H1 (cell line): ENCODE measurements at regions not wholly inside any gene's neighbourhood (a gene's known extent, or its start where the extent isn't known, plus 50 kb on each side); places are given as distances from the start of the nearest gene placed in this dataset.

Experiments used
- CTCF ChIA-PET: fragments of 300-600 bp; sonication (Branson Sonifier 250); formaldehyde crosslinking; loops from one replicate; lab custom pipeline; 2021; ENCODE audit not compliant: partially characterized antibody; lab: Charles Lee
- POLR2A ChIA-PET: fragments of 300-600 bp; sonication (Branson Sonifier 250); formaldehyde crosslinking; loops from one replicate; lab custom pipeline; 2021; ENCODE audit warnings: inconsistent platforms; ENCODE audit not compliant: partially characterized antibody; lab: Charles Lee
- DNase-seq, 2 experiments: peaks; one replicate each; pipeline versions ENCODE4 v3.0.0 to v3.0.0-alpha.2; 2010 to 2022; ENCODE audit warnings: low spot score in 2 of 2, low read depth in 1 of 2, mixed read lengths in 1 of 2
- FAIRE-seq: peaks from 2 replicates; lab custom pipeline; 2011; peaks lifted over from hg19 to GRCh38; lab: Jason Lieb, UNC
- H2AFZ ChIP-seq: 2 replicates; pipeline ENCODE4 v1.8.1; 2012; ENCODE audit warnings: low read length, inconsistent platforms
- H2AK5ac ChIP-seq: 2 replicates; pipeline ENCODE4 v1.6.1; 2013; ENCODE audit warnings: low read depth, low read length
- H2BK120ac ChIP-seq: replicated peaks from 2 replicates; pipeline ENCODE3; 2013; ENCODE audit warnings: low read depth, low read length, inconsistent platforms
- H2BK12ac ChIP-seq: 2 replicates; pipeline ENCODE4 v1.6.1; 2013; ENCODE audit warnings: low read depth, low read length
- H2BK15ac ChIP-seq: 2 replicates; pipeline ENCODE4 v1.6.1; 2013; ENCODE audit warnings: low read length
- H2BK20ac ChIP-seq: 2 replicates; pipeline ENCODE4 v1.6.1; 2013; ENCODE audit warnings: low read length
- H2BK5ac ChIP-seq: 2 replicates; pipeline ENCODE4 v1.6.1; 2013; ENCODE audit warnings: low read depth, low read length
- H3K14ac ChIP-seq: 2 replicates; pipeline ENCODE4 v1.6.1; 2013; ENCODE audit warnings: inconsistent platforms; ENCODE audit not compliant: insufficient read length
- H3K18ac ChIP-seq: 2 replicates; pipeline ENCODE4 v1.6.1; 2013; ENCODE audit warnings: low read length; ENCODE audit errors: extremely low read depth
- H3K23ac ChIP-seq: 2 replicates; pipeline ENCODE4 v1.6.1; 2013; ENCODE audit warnings: inconsistent platforms; ENCODE audit not compliant: insufficient read length
- H3K23me2 ChIP-seq: 2 replicates; pipeline ENCODE4 v1.6.1; 2013; ENCODE audit warnings: low read depth, low read length
- H3K27ac ChIP-seq: 2 replicates; pipeline ENCODE4 v1.6.1; 2011; ENCODE audit warnings: low read depth, low read length, inconsistent platforms
- H3K27me3 ChIP-seq, 4 experiments: replicated peaks in 1 of 4; 1 replicate in 1 of 4; 2 replicates in 3 of 4; pipeline versions ENCODE4 v1.6.1 to v1.8.1; 2011 to 2013; ENCODE audit warnings: low read length in 3 of 4, mild to moderate bottlenecking in 3 of 4, inconsistent platforms in 2 of 4, mixed read lengths in 2 of 4, moderate library complexity in 1 of 4; ENCODE audit not compliant: control insufficient read depth in 3 of 4, insufficient read depth in 3 of 4; ENCODE audit errors: extremely low read depth in 1 of 4
- H3K36me3 ChIP-seq, 4 experiments: 2 replicates each; pipeline versions ENCODE4 v1.6.1 to v1.8.1; 2011 to 2013; ENCODE audit warnings: mild to moderate bottlenecking in 4 of 4, low read length in 3 of 4, moderate library complexity in 2 of 4, control low read depth in 1 of 4, inconsistent platforms in 1 of 4; ENCODE audit not compliant: insufficient read depth in 4 of 4, control insufficient read depth in 2 of 4
- H3K4ac ChIP-seq: replicated peaks from 2 replicates; pipeline ENCODE3; 2013; ENCODE audit warnings: low read length, low read depth, mixed read lengths, inconsistent platforms; ENCODE audit not compliant: insufficient read length
- H3K4me1 ChIP-seq, 4 experiments: replicated peaks in 1 of 4; 1 replicate in 1 of 4; 2 replicates in 3 of 4; pipeline versions ENCODE4 v1.6.1 to v1.8.1; 2011 to 2013; ENCODE audit warnings: low read length in 3 of 4, inconsistent platforms in 2 of 4, mixed read lengths in 1 of 4; ENCODE audit not compliant: insufficient read depth in 4 of 4, control insufficient read depth in 3 of 4
- H3K4me2 ChIP-seq, 2 experiments: 2 replicates each; pipeline versions ENCODE4 v1.6.1 to v1.8.1; 2011 to 2013; ENCODE audit warnings: low read depth in 2 of 2, low read length in 2 of 2, control low read depth in 1 of 2, inconsistent platforms in 1 of 2, mild to moderate bottlenecking in 1 of 2; ENCODE audit not compliant: insufficient read depth in 1 of 2
- H3K4me3 ChIP-seq, 4 experiments: fragments of 200-600, 300-600 bp in 1 of 4; sonication (generic), shearing (Covaris generic), sonication (Bioruptor Twin) in 1 of 4; 2 replicates each; pipeline versions ENCODE4 v1.5.1 to v1.8.1; 2011 to 2016; ENCODE audit warnings: low read length in 4 of 4, low read depth in 3 of 4, control low read depth in 2 of 4, inconsistent platforms in 2 of 4, mild to moderate bottlenecking in 2 of 4, mixed read lengths in 1 of 4, moderate library complexity in 1 of 4; ENCODE audit not compliant: insufficient read depth in 2 of 4; ENCODE audit errors: extremely low read depth in 1 of 4
- H3K56ac ChIP-seq: replicated peaks from 2 replicates; pipeline ENCODE3; 2013; ENCODE audit warnings: low read depth, mild to moderate bottlenecking, mixed read lengths, low read length, inconsistent platforms; ENCODE audit not compliant: insufficient read length
- H3K79me1 ChIP-seq: 2 replicates; pipeline ENCODE4 v1.6.1; 2013; ENCODE audit warnings: low read depth, low read length, control low read depth
- H3K79me2 ChIP-seq, 2 experiments: 2 replicates each; pipeline versions ENCODE4 v1.6.1 to v1.8.1; 2012 to 2013; ENCODE audit warnings: low read length in 2 of 2, mild to moderate bottlenecking in 2 of 2, inconsistent platforms in 1 of 2; ENCODE audit not compliant: insufficient read depth in 2 of 2, control insufficient read depth in 1 of 2
- H3K9ac ChIP-seq, 4 experiments: replicated peaks in 1 of 4; 1 replicate in 1 of 4; 2 replicates in 3 of 4; pipeline versions ENCODE4 v1.6.1 to v1.8.1; 2011 to 2013; ENCODE audit warnings: low read depth in 3 of 4, low read length in 3 of 4, control low read depth in 2 of 4, mild to moderate bottlenecking in 2 of 4, moderate library complexity in 2 of 4, inconsistent platforms in 1 of 4; ENCODE audit errors: extremely low read depth in 1 of 4
- H3K9me3 ChIP-seq, 2 experiments: 2 replicates each; pipeline versions ENCODE4 v1.6.1 to v1.8.1; 2012 to 2013; ENCODE audit warnings: mild to moderate bottlenecking in 2 of 2, moderate library complexity in 2 of 2, control low read depth in 1 of 2, inconsistent platforms in 1 of 2, low read depth in 1 of 2, low read length in 1 of 2, mixed read lengths in 1 of 2; ENCODE audit not compliant: insufficient read depth in 2 of 2
- H4K20me1 ChIP-seq, 2 experiments: replicated peaks in 1 of 2; 2 replicates each; pipeline versions ENCODE3 to v1.8.1; 2011 to 2013; ENCODE audit warnings: inconsistent platforms in 2 of 2, low read length in 2 of 2, mild to moderate bottlenecking in 1 of 2; ENCODE audit not compliant: insufficient read depth in 2 of 2, control insufficient read depth in 1 of 2
- H4K5ac ChIP-seq: 2 replicates; pipeline ENCODE4 v1.6.1; 2013; ENCODE audit warnings: low read length, low read depth, mixed read lengths, inconsistent platforms; ENCODE audit not compliant: insufficient read length
- H4K8ac ChIP-seq: 2 replicates; pipeline ENCODE4 v1.8.0; 2013; ENCODE audit warnings: mild to moderate bottlenecking, moderate library complexity, low read length, inconsistent platforms; ENCODE audit not compliant: insufficient read depth; ENCODE audit errors: extremely low read depth
- H4K91ac ChIP-seq: replicated peaks from 2 replicates; pipeline ENCODE3; 2013; ENCODE audit warnings: low read length, mixed read lengths, inconsistent platforms; ENCODE audit not compliant: insufficient read length
- ASH2L ChIP-seq: fragments of 200-600, 300-600 bp; sonication (generic); IDR thresholded peaks from one replicate; pipeline ENCODE4 v1.7.1; 2017; ENCODE audit warnings: low read length
- BCL11A ChIP-seq, 2 experiments: IDR thresholded peaks; one replicate each; pipeline ENCODE4 v1.6.1; 2011; ENCODE audit warnings: low read depth in 2 of 2, low read length in 2 of 2, mild to moderate bottlenecking in 2 of 2
- CTBP2 ChIP-seq: IDR thresholded peaks from 2 replicates; pipeline ENCODE4 v1.7.0; 2011; ENCODE audit warnings: borderline replicate concordance, mild to moderate bottlenecking, moderate library complexity, mixed read lengths, low read length; ENCODE audit not compliant: insufficient read depth, insufficient read length
- EP300 ChIP-seq, 2 experiments: IDR thresholded peaks; 1 replicate in 1 of 2; 2 replicates in 1 of 2; pipeline ENCODE4 v1.6.1; 2011 to 2012; ENCODE audit warnings: low read depth in 2 of 2, low read length in 2 of 2, mild to moderate bottlenecking in 2 of 2, borderline replicate concordance in 1 of 2, inconsistent platforms in 1 of 2, moderate library complexity in 1 of 2
- GABPA ChIP-seq: IDR thresholded peaks from 2 replicates; pipeline ENCODE4 v1.6.1; 2011; ENCODE audit warnings: mild to moderate bottlenecking, low read length, moderate library complexity, borderline replicate concordance; ENCODE audit not compliant: insufficient read depth
- SP4 ChIP-seq: IDR thresholded peaks from 2 replicates; pipeline ENCODE4 v1.6.1; 2012; ENCODE audit warnings: low read length, inconsistent platforms
- TEAD4 ChIP-seq: IDR thresholded peaks from 2 replicates; pipeline ENCODE4 v1.6.1; 2012; ENCODE audit warnings: low read depth, low read length, inconsistent platforms, mixed read lengths
- WGBS, 2 experiments: shearing (Covaris generic) in 1 of 2; methylation state at CpG; one replicate each; pipeline versions ENCODE4 v1.1.6 to v1.1.7; 2013 to 2015; ENCODE audit warnings: low lambda C conversion rate in 2 of 2, mixed read lengths in 2 of 2, inconsistent platforms in 1 of 2, low coverage in 1 of 2, missing lambda C conversion rate in 1 of 2; ENCODE audit not compliant: insufficient replicate concordance in 2 of 2, insufficient coverage in 1 of 2, insufficient read length in 1 of 2; ENCODE audit errors: extremely low coverage in 1 of 2, missing lambda C conversion rate in 1 of 2; 5-methylcytosine and 5-hydroxymethylcytosine counted together

- no peak overlapping the region for H3K4me3 ChIP-seq
- no peak overlapping the region for H3K23ac ChIP-seq
- ChIA-PET CTCF (interaction anchor here (1.0 to 2.2 kb wide), 5 partner anchors 9 to 585 kb away, joined by 4 to 6 read pairs (median 4); no protein-coding TSS in a partner anchor), POLR2A (no interaction called here)
- H3K79me2 ChIP-seq: no peaks in the 10 kb centered on the region
- H2BK120ac ChIP-seq: no peak overlapping the region
- H4K91ac ChIP-seq: no peak overlapping the region
- no peak overlapping the region for H2AK5ac ChIP-seq
- no peak overlapping the region for H4K8ac ChIP-seq
- H3K18ac ChIP-seq: no peak overlapping the region
- H2AFZ ChIP-seq: no peak overlapping the region
- no peak overlapping the region for H4K5ac ChIP-seq
- H3K4me2 ChIP-seq: no peak overlapping the region
- no peak overlapping the region for H2BK15ac ChIP-seq
- no peak overlapping the region for H2BK12ac ChIP-seq
- H3K27ac ChIP-seq: no peak overlapping the region
- DNase-seq (no peak), FAIRE-seq (no peak)
- no peaks in the 10 kb centered on the region; a peak in 1 of 8 replicates for H3K36me3 ChIP-seq
- H4K20me1 ChIP-seq: no peaks in the 10 kb centered on the region
- no peaks in the 10 kb centered on the region; the same call in 1 of the 2 replicates for H3K23me2 ChIP-seq
- no peak overlapping the region for H3K14ac ChIP-seq
- no peak overlapping the region for H2BK5ac ChIP-seq
- no peak overlapping the region for H3K9ac ChIP-seq
- no peaks in the 10 kb centered on the region for H3K79me1 ChIP-seq
- no peak overlapping the region for H3K4ac ChIP-seq
- H3K27me3 ChIP-seq: no peaks in the 10 kb centered on the region
- H3K4me1 ChIP-seq: no peaks in the 10 kb centered on the region
- WGBS, 2 experiments: 88% methylated on average over 1 of the region's 1 CpG; no CpG with 5 or more reads in 1 of the 2 experiments
- no peak overlapping the region for H2BK20ac ChIP-seq
- H3K56ac ChIP-seq: no peak overlapping the region
- H3K9me3 ChIP-seq: no peaks in the 10 kb centered on the region
- TF ChIP-seq GABPA: no peak
- no peak for TF ChIP-seq TEAD4
- TF ChIP-seq BCL11A (IDR thresholded peaks at IDR 0.05; ENCODE audit: low read depth in 2 of 2, low read length in 2 of 2): no peak
- no peak for TF ChIP-seq EP300 (IDR thresholded peaks at IDR 0.05; ENCODE audit: borderline replicate concordance in 1 of 2, low read depth in 2 of 2, low read length in 2 of 2)
- TF ChIP-seq CTBP2: no peak
- no peak for TF ChIP-seq ASH2L
- TF ChIP-seq SP4: no peak
These were observed 391.6 kb upstream of the DPPA4 start for GRCh38 chr3:109728861-109729494.
